Gastrocnemius medialis (tissue), 4 donors: ENCODE measurements at regions not wholly inside any gene's neighbourhood (a gene's known extent, or its start where the extent isn't known, plus 50 kb on each side); places are given as distances from the start of the nearest gene placed in this dataset.

ENCODE experiments used
- ATAC-seq, 2 donors: fragments of 150-250 bp; one replicate each; pipeline ENCODE4 v1.9.1; 2016
- DNase-seq, 2 donors: peaks; one replicate each; pipeline ENCODE4 v3.0.0-alpha.2; 2019
- H3K27ac ChIP-seq, 4 donors: fragments of 200-600 bp; sonication (generic); 1 replicate in 1 of 4; 2 replicates in 3 of 4; pipeline ENCODE4 v1.5.1; 2016 to 2018; ENCODE audit warnings: mild to moderate bottlenecking in 2 of 4, moderate library complexity in 1 of 4
- H3K27me3 ChIP-seq, 3 donors: fragments of 200-600 bp; sonication (generic) in 2 of 3; 1 replicate in 1 of 3; 2 replicates in 2 of 3; pipeline versions ENCODE4 v1.5.1 to v1.6.0; 2016 to 2019; ENCODE audit warnings: mild to moderate bottlenecking in 1 of 3, moderate library complexity in 1 of 3
- H3K36me3 ChIP-seq, 2 donors: fragments of 200-600 bp; sonication (generic) in 1 of 2; one replicate each; pipeline ENCODE4 v1.5.1; 2017 to 2018
- H3K4me1 ChIP-seq, 2 donors: fragments of 200-600 bp; sonication (generic) in 1 of 2; one replicate each; pipeline ENCODE4 v1.5.1; 2016 to 2017; ENCODE audit warnings: mild to moderate bottlenecking in 2 of 2
- H3K4me3 ChIP-seq, 4 donors: fragments of 200-600 bp; sonication (generic) in 3 of 4; 1 replicate in 1 of 4; 2 replicates in 3 of 4; pipeline ENCODE4 v1.5.1; 2016 to 2019; ENCODE audit warnings: mild to moderate bottlenecking in 2 of 4
- H3K9me3 ChIP-seq, 3 donors: fragments of 200-600 bp; sonication (generic) in 2 of 3; 1 replicate in 1 of 3; 2 replicates in 2 of 3; pipeline ENCODE4 v1.5.1; 2016 to 2019
- POLR2A ChIP-seq, 2 donors: fragments of 450-650 bp; IDR thresholded peaks; one replicate each; pipeline ENCODE4 v1.6.1; 2017; ENCODE audit warnings: antibody characterized with exemption in 2 of 2, mild to moderate bottlenecking in 2 of 2, moderate library complexity in 2 of 2
- in situ Hi-C, 4 donors: fragments of 200-750 bp; cut with MboI; loops; one replicate each; pipeline versions ENCODE4 v1.15.0 to v1.8.0; 2017; ENCODE audit warnings: low sequenced_read_pairs in 4 of 4
- intact Hi-C: fragments of 100-400 bp; cut with DNase I; formaldehyde crosslinking; loops from one replicate; pipeline ENCODE4 v1.15.1; 2023; ENCODE audit warnings: low total_unique reads
- TF ChIP-seq, protein P1 (sequence below), 5 experiments: fragments of 450-650 bp in 3 of 5; fragments of 200-600 bp in 2 of 5; sonication (generic) in 2 of 5; IDR thresholded peaks in 4 of 5; conservative IDR thresholded peaks in 1 of 5; 1 replicate in 4 of 5; 2 replicates in 1 of 5; pipeline ENCODE4 v1.5.1; 2016 to 2019; ENCODE audit warnings: antibody characterized with exemption in 5 of 5, mild to moderate bottlenecking in 3 of 5, moderate library complexity in 3 of 5

DNA sequence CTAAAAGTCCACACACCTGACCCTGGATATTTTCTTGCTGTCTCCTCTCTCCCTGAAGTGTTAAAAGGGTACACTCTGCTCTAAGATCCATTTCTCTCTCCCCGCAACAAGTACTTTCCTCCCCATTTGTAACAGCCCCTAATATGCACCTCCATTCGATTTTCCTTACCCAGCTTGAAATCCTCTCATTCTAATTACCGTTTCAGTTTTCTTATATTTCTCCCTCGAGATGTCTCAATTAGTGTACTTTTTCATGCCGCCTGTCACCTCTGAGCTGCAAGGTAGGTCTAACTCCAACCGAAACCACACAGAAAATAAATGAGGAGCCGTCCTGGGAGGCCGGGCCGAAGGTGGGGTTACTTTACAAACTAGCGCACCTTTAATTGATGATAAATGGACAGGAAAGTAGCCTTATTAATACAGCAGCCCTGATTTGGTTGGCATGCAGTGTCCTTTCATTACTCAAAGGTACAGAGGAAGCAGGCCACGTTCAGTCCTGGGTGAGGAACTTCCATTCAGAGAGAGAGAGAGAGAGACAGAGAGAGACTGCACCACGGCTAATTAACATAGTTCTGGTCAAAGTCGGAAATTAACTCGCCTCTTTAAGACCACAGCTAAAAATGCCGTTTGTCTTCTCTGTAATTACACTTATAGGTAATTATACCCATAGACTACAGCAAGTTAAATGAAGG is 319.9 kb downstream of the ARRDC4 start:
- Histone ChIP-seq H3K4me3 (no peak overlapping the region), H3K4me1 (no peaks in the 10 kb centered on the region), H3K27ac (no peak overlapping the region), H3K9me3 (no peaks in the 10 kb centered on the region), H3K36me3 (no peaks in the 10 kb centered on the region), H3K27me3 (no peaks in the 10 kb centered on the region)
- in situ Hi-C loops (loop anchor here in 3 of 4 donors (25.0 kb wide), 1 partner anchor 368 kb away; no protein-coding TSS in a partner anchor), intact Hi-C loops (no loop called here)
- ATAC-seq: no peak
- no peak for DNase-seq
- no peak for TF ChIP-seq POLR2A (IDR thresholded peaks at IDR 0.05)
- TF ChIP-seq, protein P1, sequence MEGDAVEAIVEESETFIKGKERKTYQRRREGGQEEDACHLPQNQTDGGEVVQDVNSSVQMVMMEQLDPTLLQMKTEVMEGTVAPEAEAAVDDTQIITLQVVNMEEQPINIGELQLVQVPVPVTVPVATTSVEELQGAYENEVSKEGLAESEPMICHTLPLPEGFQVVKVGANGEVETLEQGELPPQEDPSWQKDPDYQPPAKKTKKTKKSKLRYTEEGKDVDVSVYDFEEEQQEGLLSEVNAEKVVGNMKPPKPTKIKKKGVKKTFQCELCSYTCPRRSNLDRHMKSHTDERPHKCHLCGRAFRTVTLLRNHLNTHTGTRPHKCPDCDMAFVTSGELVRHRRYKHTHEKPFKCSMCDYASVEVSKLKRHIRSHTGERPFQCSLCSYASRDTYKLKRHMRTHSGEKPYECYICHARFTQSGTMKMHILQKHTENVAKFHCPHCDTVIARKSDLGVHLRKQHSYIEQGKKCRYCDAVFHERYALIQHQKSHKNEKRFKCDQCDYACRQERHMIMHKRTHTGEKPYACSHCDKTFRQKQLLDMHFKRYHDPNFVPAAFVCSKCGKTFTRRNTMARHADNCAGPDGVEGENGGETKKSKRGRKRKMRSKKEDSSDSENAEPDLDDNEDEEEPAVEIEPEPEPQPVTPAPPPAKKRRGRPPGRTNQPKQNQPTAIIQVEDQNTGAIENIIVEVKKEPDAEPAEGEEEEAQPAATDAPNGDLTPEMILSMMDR (IDR thresholded peaks at IDR 0.05 in 4 of 5, conservative IDR thresholded peaks at IDR 0.05 in 1 of 5): no peak

DNA sequence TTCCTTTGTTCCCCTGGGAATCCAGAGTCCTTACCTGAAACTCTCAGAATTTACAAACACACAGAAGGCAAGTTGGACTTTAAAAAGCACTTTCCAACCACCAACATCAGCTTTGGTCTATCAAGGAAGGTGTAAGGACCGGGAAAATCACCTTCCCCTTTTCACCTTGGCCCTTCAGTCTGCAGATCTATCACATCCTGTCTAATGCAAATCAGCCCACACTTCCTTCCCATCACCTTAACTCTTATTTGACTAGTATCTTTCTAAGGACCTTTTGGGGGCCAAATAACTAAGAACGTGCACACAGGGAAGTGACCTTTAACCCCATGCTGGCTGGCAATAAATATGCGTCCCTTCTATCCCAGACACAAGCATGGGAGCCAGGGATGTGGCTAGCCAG is 320.6 kb downstream of the ARRDC4 start:
- in situ Hi-C loops: loop anchor here in 3 of 4 donors (25.0 kb wide), 1 partner anchor 369 kb away; no protein-coding TSS in a partner anchor
- ATAC-seq (no peak), DNase-seq (no peak)
- H3K36me3 ChIP-seq: no peaks in the 10 kb centered on the region
- no peak overlapping the region for H3K27ac ChIP-seq
- H3K27me3 ChIP-seq: no peaks in the 10 kb centered on the region
- H3K9me3 ChIP-seq: no peaks in the 10 kb centered on the region
- no peaks in the 10 kb centered on the region for H3K4me1 ChIP-seq
- no peak for TF ChIP-seq POLR2A (IDR thresholded peaks at IDR 0.05)
- H3K4me3 ChIP-seq: no peak overlapping the region
- intact Hi-C loops: no loop called here

DNA sequence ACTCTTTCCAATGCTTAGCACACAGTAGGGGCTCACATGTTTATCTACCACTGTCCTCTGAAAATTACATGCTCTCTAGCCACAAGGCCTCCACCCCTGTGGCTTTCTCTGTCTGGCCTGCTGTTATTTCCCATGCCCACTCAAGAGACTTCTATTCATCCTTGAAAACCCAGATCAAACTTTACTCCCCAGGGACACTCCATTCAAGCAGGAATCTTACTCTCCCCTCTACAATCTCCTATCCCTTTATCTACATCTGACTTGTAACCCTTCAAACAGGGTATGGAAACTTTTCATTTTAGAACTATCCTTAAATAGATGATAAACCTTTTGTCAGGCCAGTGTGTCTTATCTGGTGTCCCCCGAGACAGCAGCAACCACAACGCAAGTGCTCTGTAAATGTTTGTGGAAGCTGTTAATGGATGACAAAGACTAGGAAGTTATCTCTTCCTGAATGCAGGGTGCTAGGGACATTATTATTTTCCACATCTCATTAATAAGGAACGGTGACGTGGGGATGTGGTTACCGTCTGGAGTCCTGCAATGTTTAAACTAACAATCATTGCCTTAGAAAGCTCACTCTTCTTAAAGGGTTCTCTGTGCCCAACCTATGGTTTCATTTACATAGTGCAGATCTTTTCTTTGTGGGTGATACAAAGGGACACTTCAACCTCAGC is 322.3 kb downstream of the ARRDC4 start:
- TF ChIP-seq, protein P1 (IDR thresholded peaks at IDR 0.05 in 4 of 5, conservative IDR thresholded peaks at IDR 0.05 in 1 of 5): no peak
- no peak for TF ChIP-seq POLR2A (IDR thresholded peaks at IDR 0.05)
- DNase-seq (no peak), ATAC-seq (no peak)
- intact Hi-C loops: no loop called here
- Histone ChIP-seq H3K36me3 (no peaks in the 10 kb centered on the region), H3K4me3 (no peak overlapping the region), H3K27ac (no peak overlapping the region), H3K27me3 (peaks cover 0 to 2% (median 0%) of the 10 kb centered on the region in 3 donors), H3K9me3 (no peaks in the 10 kb centered on the region), H3K4me1 (no peaks in the 10 kb centered on the region)
- in situ Hi-C loops: loop anchor here in 3 of 4 donors (25.0 kb wide), 1 partner anchor 370 kb away; no protein-coding TSS in a partner anchor

DNA sequence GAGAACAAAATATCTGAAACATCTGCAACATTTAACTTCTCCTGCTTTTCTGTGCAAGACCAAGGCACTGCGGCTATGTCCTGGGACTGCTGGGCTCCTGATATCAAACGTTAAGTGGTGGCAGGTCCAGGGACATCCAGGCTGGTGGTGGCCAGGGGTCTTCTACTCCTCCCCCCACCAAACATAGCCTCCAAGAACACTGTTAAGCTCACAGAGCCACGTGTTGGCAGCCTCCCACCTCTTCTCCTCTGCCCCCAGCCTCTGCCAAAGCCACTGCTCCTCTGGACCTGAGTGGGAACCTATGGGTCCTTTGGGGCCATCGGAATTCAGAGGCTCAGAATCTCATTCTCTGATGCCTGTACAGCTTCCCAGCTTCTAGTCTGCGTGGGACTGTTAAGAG is 325.7 kb downstream of the ARRDC4 start:
- DNase-seq: no peak
- Histone ChIP-seq H3K27ac (no peak overlapping the region), H3K9me3 (no peaks in the 10 kb centered on the region), H3K4me3 (no peak overlapping the region), H3K4me1 (no peaks in the 10 kb centered on the region), H3K36me3 (no peaks in the 10 kb centered on the region), H3K27me3 (peaks cover 7 to 26% (median 9%) of the 10 kb centered on the region in 3 donors)
- intact Hi-C loops: no loop called here
- in situ Hi-C loops: loop anchor here in 3 of 4 donors (25.0 kb wide), 1 partner anchor 374 kb away; no protein-coding TSS in a partner anchor
- TF ChIP-seq, protein P1 (IDR thresholded peaks at IDR 0.05 in 4 of 5, conservative IDR thresholded peaks at IDR 0.05 in 1 of 5): no peak
- no peak for TF ChIP-seq POLR2A (IDR thresholded peaks at IDR 0.05)
- no peak for ATAC-seq

DNA sequence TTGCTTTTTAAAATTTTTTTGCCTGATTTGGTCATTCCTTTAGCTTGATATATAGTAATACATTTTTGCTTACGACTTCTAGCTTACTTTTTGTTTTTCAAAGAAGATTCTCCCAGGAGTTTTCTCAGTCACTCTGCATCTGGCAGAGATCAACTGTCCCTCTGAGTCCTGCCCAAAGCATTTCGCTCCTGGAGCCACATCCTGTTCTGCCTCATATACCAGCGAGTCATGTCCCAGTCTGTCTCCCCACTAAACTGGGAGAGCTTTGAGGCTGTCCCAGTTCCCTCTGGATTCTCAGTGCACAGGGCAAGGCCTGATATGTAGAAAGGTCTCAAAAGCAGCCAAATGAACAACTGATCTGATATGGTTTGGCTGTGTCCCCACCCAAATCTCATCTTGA is 326.3 kb downstream of the ARRDC4 start:
- intact Hi-C loops: no loop called here
- DNase-seq (no peak), ATAC-seq (no peak)
- Histone ChIP-seq H3K9me3 (no peaks in the 10 kb centered on the region), H3K27me3 (peaks cover 11 to 32% (median 13%) of the 10 kb centered on the region in 3 donors), H3K36me3 (no peaks in the 10 kb centered on the region), H3K4me1 (no peaks in the 10 kb centered on the region), H3K4me3 (no peak overlapping the region), H3K27ac (no peak overlapping the region)
- in situ Hi-C loops: loop anchor here in 3 of 4 donors (25.0 kb wide), 1 partner anchor 375 kb away; no protein-coding TSS in a partner anchor
- TF ChIP-seq, protein P1 (IDR thresholded peaks at IDR 0.05 in 4 of 5, conservative IDR thresholded peaks at IDR 0.05 in 1 of 5): no peak
- no peak for TF ChIP-seq POLR2A (IDR thresholded peaks at IDR 0.05)
